SIG-M5 treated with dmso at 0.1 percent for 504 hours (cell line): ENCODE measurements at regions not wholly inside any gene's neighbourhood (a gene's known extent, or its start where the extent isn't known, plus 50 kb on each side); places are given as distances from the start of the nearest gene placed in this dataset.
"Not testable (repeated sequence)": the region's sequence is repeated elsewhere in the genome, so short reads cannot be mapped to it uniquely, and the experiment has no call there.

Experiments
- DNase-seq: peaks from one replicate; lab custom pipeline; 2025; ENCODE audit not compliant: unreplicated experiment; lab: John Stamatoyannopoulos, UW

DNA sequence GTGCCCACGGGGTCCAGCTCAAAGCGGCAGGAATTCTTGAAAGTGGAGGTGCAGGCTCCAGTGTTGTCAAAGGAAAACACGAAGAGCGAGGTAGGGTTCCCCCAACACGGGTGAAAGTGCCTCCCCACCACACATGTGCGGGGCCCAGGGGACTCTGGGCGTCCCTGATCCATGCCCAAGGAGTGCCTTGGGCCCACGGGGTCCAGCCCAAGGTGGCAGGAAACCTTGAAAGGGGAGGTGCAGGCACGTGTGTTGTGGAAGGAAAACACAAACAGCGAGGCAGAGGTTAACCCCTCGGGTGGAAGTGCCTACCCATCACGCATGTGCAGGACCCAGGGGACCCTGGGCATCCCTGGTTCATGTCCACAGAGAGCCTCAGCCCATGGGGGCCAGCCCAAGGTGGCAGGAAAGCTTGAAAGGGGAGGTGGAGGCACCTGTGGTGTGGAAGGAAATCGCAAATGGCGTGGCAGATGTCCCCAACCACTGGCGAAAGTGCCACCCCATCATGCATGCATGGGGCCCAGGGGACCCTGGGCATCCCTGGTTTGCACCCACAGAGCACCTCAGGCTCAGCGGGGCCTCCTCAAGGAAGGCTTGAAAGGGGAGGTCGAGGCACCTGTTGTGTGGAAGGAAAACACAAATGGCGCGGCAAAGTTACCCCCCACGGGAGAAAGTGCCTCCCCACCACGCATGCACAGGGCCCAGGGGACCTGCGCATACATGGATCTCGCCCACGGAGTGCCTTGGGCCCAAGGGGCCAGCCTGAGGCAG is 584.6 kb downstream of the ALG10 start:
- DNase-seq, result no peak

DNA sequence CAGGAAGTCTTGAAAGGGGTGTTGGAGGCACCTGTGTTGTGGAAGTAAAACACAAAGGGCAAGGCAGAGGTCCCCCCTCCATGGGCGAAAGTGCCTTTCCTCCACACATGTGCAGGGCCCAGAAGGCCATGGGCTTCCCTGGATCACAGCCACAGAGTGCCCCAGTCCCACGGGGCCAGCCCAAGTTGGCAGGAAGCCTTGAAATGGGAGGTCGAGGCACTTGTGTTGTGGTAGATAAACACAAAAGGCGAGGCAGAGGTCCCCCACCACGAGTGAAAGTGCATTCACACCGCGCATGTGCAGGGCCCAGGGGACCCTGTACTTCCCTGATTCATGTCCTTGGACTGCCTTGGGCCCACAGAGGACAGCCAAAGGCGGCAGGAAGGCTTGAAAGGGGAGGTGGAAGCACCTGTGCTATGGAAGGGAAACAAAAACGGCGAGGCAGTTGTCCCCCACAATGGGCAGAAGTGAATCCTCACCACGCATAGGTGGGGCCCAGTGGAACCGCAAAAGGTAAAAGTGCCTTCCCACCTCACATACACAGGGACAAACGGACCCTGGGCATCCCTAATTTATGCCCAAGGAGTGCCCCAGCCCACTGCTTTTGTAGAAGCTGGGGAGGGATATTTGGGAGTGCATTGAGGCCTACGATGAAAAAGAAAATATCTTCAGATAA is 585.4 kb downstream of the ALG10 start:
- DNase-seq, result no peak

DNA sequence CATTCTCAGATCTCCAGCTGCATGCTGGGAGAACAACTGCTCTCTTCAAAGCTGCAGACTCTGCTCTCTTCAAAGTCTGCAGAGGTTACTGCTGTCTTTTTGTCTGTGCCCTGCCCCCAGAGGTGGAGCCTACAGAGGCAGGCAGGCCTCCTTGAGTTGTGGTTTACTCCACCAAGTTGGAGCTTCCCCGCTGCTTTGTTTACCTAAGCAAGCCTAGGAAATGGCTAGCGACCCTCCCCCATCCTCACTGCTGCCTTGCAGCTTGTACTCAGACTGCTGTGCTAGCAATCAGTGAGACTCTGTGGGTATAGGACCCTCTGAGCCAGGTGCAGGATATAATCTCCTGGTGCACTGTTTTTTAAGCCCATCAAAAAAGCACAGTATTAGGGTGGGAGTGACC is 591.7 kb downstream of the ALG10 start:
- DNase-seq, result not testable (repeated sequence)

DNA sequence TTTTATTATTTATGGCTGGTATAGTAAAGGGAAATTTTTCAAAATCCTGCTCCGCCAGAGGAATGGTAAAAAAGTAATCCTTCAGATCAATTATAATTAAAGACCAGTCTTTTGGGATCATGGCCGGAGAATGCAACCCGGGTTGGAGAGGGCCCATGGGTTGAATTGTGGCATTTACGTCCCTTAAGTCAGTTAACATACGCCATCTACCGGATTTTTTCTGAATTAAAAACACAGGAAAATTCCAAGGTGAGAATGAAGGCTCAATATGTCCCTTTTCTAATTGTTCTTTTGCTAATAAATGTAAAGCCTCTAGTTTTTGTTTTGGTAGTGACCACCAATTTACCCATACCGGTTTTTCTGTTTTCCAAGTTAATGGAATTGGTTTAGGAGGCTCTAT is 602.8 kb downstream of the ALG10 start:
- DNase-seq, result peak; percentile 17

DNA sequence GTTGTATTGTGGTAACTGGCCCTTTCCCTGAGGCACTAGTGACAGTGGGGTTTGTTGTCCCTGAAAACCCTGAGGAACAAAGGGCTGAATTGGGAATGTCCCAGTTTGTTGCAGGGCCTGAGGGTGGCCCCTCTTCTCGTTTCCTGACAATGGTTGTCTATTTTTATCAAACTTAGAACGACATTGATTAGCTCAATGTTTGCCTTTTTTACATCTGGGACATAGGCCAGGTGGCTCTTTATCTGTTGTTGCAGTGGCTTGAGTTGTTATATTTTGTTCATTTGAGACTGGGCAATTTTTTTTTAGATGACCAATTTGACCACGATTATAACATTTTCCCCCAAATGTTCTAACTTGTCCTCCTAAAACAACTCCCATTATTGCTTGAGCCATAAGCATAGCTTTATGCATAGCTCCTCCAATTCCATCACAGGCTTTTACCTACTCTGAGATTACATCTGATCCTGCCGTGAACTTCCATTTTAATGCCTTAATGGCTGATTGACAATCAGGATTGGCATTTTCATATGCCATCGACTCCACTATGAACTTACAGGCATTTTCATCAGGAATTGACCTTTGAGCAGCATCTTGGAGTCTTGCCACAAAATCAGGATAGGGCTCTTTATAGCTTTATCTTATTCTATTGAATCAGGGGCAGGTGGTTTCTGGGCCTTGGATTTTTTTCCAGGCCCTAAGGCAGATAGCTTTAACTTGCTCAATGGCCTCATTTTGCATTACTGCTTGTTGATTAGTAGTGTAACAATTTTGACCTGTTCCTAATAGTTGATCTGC is 604.3 kb downstream of the ALG10 start:
- no peak for DNase-seq
